GM18519 (cell line): ENCODE measurements at regions not wholly inside any gene's neighbourhood (a gene's known extent, or its start where the extent isn't known, plus 50 kb on each side); places are given as distances from the start of the nearest gene placed in this dataset.

Experiments
- ATAC-seq: cut with Tn5 transposase; IDR thresholded peaks from one replicate; pipeline ENCODE4 v1.9.1; 2021; ENCODE audit warnings: mild to moderate bottlenecking, moderate library complexity; ENCODE audit not compliant: unreplicated experiment, low FRiP score

GRCh38 chr6:94127716-94128115 is 708.4 kb upstream of the EPHA7 start:
- ATAC-seq: no peak

GRCh38 chr6:94124333-94124732 is 705.0 kb upstream of the EPHA7 start:
- ATAC-seq: no peak

GRCh38 chr6:94121094-94121493 is 701.7 kb upstream of the EPHA7 start:
- no peak for ATAC-seq

GRCh38 chr6:94099072-94099471 is 679.7 kb upstream of the EPHA7 start:
- ATAC-seq: no peak

GRCh38 chr6:94095961-94096360 is 676.6 kb upstream of the EPHA7 start:
- ATAC-seq: no peak

GRCh38 chr6:94089941-94090340 is 670.6 kb upstream of the EPHA7 start:
- no peak for ATAC-seq

GRCh38 chr6:94088870-94089269 is 669.5 kb upstream of the EPHA7 start:
- no peak for ATAC-seq

- ATAC-seq: no peak
These were observed 655.4 kb upstream of the EPHA7 start for GRCh38 chr6:94074764-94075163.

GRCh38 chr6:94071835-94072234 is 652.5 kb upstream of the EPHA7 start:
- no peak for ATAC-seq

GRCh38 chr6:94065707-94066337 is 646.5 kb upstream of the EPHA7 start:
- ATAC-seq: no peak

GRCh38 chr6:94052749-94053148 is 633.4 kb upstream of the EPHA7 start:
- ATAC-seq: no peak

- no peak for ATAC-seq
These were observed 631.2 kb upstream of the EPHA7 start for GRCh38 chr6:94050515-94050914.

- no peak for ATAC-seq
These were observed 629.6 kb upstream of the EPHA7 start for GRCh38 chr6:94049001-94049400.

- ATAC-seq: no peak
These were observed 625.9 kb upstream of the EPHA7 start for GRCh38 chr6:94045099-94045829.

GRCh38 chr6:94041945-94042709 is 622.8 kb upstream of the EPHA7 start:
- no peak for ATAC-seq

GRCh38 chr6:94036024-94036423 is 616.7 kb upstream of the EPHA7 start:
- ATAC-seq: no peak

GRCh38 chr6:94027374-94027773 is 608.0 kb upstream of the EPHA7 start:
- ATAC-seq: no peak

- no peak for ATAC-seq
These were observed 607.2 kb upstream of the EPHA7 start for GRCh38 chr6:94026575-94026974.

GRCh38 chr6:94005835-94006234 is 586.5 kb upstream of the EPHA7 start:
- no peak for ATAC-seq

- no peak for ATAC-seq
These were observed 573.6 kb upstream of the EPHA7 start for GRCh38 chr6:93992976-93993375.

- ATAC-seq: no peak
These were observed 570.3 kb upstream of the EPHA7 start for GRCh38 chr6:93989630-93990029.

GRCh38 chr6:93985953-93986352 is 566.6 kb upstream of the EPHA7 start:
- no peak for ATAC-seq
